PC-3 (cell line): ENCODE measurements at regions not wholly inside any gene's neighbourhood (a gene's known extent, or its start where the extent isn't known, plus 50 kb on each side); places are given as distances from the start of the nearest gene placed in this dataset.

Experiments
- EZH2 ChIP-seq: fragments of 300-600 bp; sonication (generic); IDR thresholded peaks from one replicate; pipeline ENCODE4 v1.6.1; 2017; ENCODE audit warnings: antibody characterized with exemption, mild to moderate bottlenecking, low read length; ENCODE audit not compliant: unreplicated experiment
- TF ChIP-seq, protein P1 (sequence below): fragments of 300-600 bp; sonication (generic); conservative IDR thresholded peaks from 2 replicates; pipeline ENCODE4 v1.5.1; 2017; ENCODE audit warnings: antibody characterized with exemption, low read depth, mild to moderate bottlenecking, low read length

DNA sequence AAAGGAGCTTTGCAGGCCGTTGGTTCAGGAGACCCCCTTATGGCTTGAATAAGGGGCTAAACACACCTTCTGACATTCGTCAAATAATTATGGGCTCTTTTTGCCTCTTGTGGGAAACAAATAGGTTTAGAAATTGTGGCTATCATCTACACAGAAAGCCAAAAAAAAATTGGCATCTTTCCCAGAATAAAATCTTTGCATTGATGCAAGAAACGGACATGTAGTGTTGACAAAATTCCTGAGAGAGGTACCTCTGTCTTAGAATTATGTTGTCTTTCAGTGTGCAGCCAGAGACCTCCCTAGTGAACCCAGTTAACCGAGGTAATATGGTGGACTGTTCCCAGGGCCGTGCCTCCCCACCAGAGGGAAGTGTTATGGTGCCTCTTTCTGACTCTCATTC, 283.9 kb downstream of the SDHAF3 start:
- TF ChIP-seq, protein P1, sequence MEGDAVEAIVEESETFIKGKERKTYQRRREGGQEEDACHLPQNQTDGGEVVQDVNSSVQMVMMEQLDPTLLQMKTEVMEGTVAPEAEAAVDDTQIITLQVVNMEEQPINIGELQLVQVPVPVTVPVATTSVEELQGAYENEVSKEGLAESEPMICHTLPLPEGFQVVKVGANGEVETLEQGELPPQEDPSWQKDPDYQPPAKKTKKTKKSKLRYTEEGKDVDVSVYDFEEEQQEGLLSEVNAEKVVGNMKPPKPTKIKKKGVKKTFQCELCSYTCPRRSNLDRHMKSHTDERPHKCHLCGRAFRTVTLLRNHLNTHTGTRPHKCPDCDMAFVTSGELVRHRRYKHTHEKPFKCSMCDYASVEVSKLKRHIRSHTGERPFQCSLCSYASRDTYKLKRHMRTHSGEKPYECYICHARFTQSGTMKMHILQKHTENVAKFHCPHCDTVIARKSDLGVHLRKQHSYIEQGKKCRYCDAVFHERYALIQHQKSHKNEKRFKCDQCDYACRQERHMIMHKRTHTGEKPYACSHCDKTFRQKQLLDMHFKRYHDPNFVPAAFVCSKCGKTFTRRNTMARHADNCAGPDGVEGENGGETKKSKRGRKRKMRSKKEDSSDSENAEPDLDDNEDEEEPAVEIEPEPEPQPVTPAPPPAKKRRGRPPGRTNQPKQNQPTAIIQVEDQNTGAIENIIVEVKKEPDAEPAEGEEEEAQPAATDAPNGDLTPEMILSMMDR: no peak
- no peak for TF ChIP-seq EZH2
